Chondrocyte (in vitro differentiated cells): ENCODE measurements at regions not wholly inside any gene's neighbourhood (a gene's known extent, or its start where the extent isn't known, plus 50 kb on each side); places are given as distances from the start of the nearest gene placed in this dataset.

Experiments used
- DNase-seq: peaks from one replicate; pipeline ENCODE4 v3.0.0; 2021; ENCODE audit warnings: mixed read lengths, low spot score
- H3K27ac Mint-ChIP-seq: one replicate; pipeline ENCODE4 v1.8.0; 2021; ENCODE audit warnings: mild to moderate bottlenecking, moderate library complexity, mixed read lengths; ENCODE audit not compliant: unreplicated experiment
- H3K27me3 Mint-ChIP-seq: 2 replicates; pipeline ENCODE4 v1.8.0; 2021; ENCODE audit warnings: low read depth, mixed read lengths
- H3K36me3 Mint-ChIP-seq: 2 replicates; pipeline ENCODE4 v1.8.0; 2021; ENCODE audit warnings: low read depth, mixed read lengths
- H3K4me1 Mint-ChIP-seq: 2 replicates; pipeline ENCODE4 v1.8.0; 2021; ENCODE audit warnings: low read depth, mild to moderate bottlenecking, mixed read lengths
- H3K4me3 Mint-ChIP-seq: one replicate; pipeline ENCODE4 v1.8.0; 2021; ENCODE audit warnings: mild to moderate bottlenecking, moderate library complexity, mixed read lengths; ENCODE audit not compliant: unreplicated experiment
- H3K9me3 Mint-ChIP-seq: 2 replicates; pipeline ENCODE4 v1.8.0; 2021; ENCODE audit warnings: low read depth, mixed read lengths
- TF ChIP-seq, protein P1 (sequence below): fragments of 200-600 bp; sonication (generic); IDR thresholded peaks from 2 replicates; pipeline ENCODE4 v1.5.0; 2021; ENCODE audit warnings: antibody characterized with exemption, mild to moderate bottlenecking, moderate library complexity

DNA sequence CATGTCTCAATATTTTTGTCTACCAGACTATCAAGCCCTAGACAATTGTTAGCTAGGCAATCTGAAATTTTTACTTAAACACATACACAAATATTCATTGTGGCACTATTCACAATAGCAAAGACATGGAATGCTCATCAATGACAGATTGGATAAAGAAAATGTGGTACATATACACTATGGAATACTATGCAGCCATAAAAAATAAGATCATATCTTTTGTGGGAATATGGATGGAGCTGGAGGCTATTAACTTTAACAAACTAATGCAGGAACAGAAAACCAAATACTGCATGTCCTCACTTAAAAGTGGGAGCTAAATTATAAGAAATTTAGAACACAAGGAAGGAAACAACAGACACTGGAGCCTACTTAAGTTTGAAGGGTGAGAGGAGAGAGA lies 288.6 kb upstream of the MIR17HG start:
- H3K27ac Mint-ChIP-seq = no peak overlapping the region
- TF ChIP-seq, protein P1, sequence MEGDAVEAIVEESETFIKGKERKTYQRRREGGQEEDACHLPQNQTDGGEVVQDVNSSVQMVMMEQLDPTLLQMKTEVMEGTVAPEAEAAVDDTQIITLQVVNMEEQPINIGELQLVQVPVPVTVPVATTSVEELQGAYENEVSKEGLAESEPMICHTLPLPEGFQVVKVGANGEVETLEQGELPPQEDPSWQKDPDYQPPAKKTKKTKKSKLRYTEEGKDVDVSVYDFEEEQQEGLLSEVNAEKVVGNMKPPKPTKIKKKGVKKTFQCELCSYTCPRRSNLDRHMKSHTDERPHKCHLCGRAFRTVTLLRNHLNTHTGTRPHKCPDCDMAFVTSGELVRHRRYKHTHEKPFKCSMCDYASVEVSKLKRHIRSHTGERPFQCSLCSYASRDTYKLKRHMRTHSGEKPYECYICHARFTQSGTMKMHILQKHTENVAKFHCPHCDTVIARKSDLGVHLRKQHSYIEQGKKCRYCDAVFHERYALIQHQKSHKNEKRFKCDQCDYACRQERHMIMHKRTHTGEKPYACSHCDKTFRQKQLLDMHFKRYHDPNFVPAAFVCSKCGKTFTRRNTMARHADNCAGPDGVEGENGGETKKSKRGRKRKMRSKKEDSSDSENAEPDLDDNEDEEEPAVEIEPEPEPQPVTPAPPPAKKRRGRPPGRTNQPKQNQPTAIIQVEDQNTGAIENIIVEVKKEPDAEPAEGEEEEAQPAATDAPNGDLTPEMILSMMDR = no peak
- no peak for DNase-seq
- no peaks in the 10 kb centered on the region for H3K36me3 Mint-ChIP-seq
- H3K4me3 Mint-ChIP-seq = no peak overlapping the region
- no peaks in the 10 kb centered on the region for H3K27me3 Mint-ChIP-seq
- H3K4me1 Mint-ChIP-seq = no peaks in the 10 kb centered on the region
- H3K9me3 Mint-ChIP-seq = no peaks in the 10 kb centered on the region

DNA sequence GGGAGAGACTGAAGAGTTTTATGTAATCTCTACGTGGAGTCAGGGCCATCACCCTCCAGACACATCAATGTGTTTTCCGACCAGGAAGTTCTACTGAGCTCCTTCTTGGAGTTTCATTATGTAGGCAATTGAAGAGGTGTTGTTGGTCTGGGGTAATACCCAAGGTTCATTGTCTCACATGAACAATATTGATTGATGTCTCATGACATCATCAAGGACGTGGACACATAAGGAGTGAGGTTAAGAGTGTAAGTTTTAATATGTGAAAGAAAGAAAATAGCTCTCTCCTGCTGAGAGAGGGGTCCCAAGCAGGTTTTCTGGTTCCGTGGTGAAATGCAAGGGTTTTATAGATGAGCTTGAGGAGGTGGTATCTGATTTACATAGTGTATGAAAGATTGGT lies 280.7 kb upstream of the MIR17HG start:
- TF ChIP-seq, protein P1 = no peak
- Mint-ChIP-seq H3K27ac (no peak overlapping the region), H3K4me1 (no peaks in the 10 kb centered on the region), H3K9me3 (no peaks in the 10 kb centered on the region), H3K4me3 (no peak overlapping the region), H3K36me3 (no peaks in the 10 kb centered on the region), H3K27me3 (peaks cover 3% of the 10 kb centered on the region)
- no peak for DNase-seq

DNA sequence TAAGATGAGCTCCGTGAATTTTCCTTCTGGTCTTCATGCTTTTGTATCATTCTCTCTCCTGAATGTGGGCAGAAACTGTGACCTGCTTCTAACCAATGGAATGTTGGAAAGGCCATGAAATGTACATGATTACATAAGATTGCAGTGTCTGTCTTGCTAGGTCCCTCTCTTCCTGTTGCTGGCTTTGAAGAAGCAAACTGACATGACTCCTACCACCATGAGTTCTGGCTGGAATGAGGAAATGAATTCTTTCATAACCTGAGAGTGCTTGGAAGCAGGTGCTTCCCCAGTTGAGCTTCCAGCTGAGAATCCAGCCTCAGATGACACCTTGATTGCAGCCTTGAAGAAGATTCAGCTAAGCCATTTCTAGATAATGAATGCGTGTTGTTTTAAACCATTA lies 275.0 kb upstream of the MIR17HG start:
- no peak overlapping the region for H3K27ac Mint-ChIP-seq
- no peaks in the 10 kb centered on the region for H3K36me3 Mint-ChIP-seq
- H3K27me3 Mint-ChIP-seq = peaks cover 3% of the 10 kb centered on the region
- H3K4me1 Mint-ChIP-seq = no peaks in the 10 kb centered on the region
- no peak overlapping the region for H3K4me3 Mint-ChIP-seq
- no peaks in the 10 kb centered on the region for H3K9me3 Mint-ChIP-seq
- TF ChIP-seq, protein P1 = no peak
- DNase-seq = no peak

DNA sequence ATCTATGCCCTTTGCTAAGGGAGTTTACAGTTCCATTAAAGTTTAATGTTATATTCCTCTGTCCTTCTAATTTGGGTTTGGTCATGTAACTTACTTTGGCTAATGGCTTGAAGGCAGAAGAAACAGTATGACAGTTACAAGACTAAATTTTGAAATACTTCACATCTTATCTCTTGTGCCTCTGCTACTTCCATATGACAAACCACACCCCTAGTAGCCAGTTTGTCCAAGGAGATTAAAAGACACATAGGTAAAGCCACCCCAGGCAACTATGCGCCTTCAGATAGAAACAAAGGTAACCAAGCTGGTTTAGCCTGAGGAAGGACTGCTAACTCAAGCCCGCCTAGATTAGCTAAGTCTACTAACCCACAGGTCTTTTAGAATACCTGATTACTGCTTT lies 273.4 kb upstream of the MIR17HG start:
- H3K36me3 Mint-ChIP-seq = no peaks in the 10 kb centered on the region
- TF ChIP-seq, protein P1 = no peak
- no peaks in the 10 kb centered on the region for H3K9me3 Mint-ChIP-seq
- no peak for DNase-seq
- no peak overlapping the region for H3K27ac Mint-ChIP-seq
- H3K4me1 Mint-ChIP-seq = no peaks in the 10 kb centered on the region
- H3K4me3 Mint-ChIP-seq = no peak overlapping the region
- peaks cover 3% of the 10 kb centered on the region for H3K27me3 Mint-ChIP-seq

DNA sequence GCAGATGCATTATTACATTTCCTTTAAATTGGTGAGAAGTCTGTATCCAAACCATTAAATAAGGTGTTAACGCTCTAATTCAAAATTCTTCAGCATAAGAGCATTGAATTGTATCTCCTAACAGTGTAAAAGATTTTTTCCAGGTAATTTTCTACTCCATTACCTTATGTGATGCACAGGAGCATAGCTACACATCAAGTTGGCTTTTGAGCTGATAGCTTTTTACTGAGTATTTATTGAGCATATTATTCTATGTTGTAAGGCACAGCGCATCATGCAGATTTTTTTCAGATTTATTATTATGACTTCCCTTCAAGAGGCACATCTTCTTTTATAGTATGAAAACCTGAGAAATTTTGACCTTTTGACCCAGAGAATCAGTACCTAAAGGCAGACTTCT lies 270.7 kb upstream of the MIR17HG start:
- H3K9me3 Mint-ChIP-seq = peaks cover 3% of the 10 kb centered on the region
- TF ChIP-seq, protein P1 = no peak
- H3K27me3 Mint-ChIP-seq = peaks cover 3% of the 10 kb centered on the region
- H3K27ac Mint-ChIP-seq = no peak overlapping the region
- H3K4me1 Mint-ChIP-seq = no peaks in the 10 kb centered on the region
- no peak for DNase-seq
- H3K4me3 Mint-ChIP-seq = no peak overlapping the region
- no peaks in the 10 kb centered on the region for H3K36me3 Mint-ChIP-seq
